ENCODE measurements at regions not wholly inside any gene's neighbourhood (a gene's known extent, or its start where the extent isn't known, plus 50 kb on each side); places are given as distances from the start of the nearest gene placed in this dataset.

DNA sequence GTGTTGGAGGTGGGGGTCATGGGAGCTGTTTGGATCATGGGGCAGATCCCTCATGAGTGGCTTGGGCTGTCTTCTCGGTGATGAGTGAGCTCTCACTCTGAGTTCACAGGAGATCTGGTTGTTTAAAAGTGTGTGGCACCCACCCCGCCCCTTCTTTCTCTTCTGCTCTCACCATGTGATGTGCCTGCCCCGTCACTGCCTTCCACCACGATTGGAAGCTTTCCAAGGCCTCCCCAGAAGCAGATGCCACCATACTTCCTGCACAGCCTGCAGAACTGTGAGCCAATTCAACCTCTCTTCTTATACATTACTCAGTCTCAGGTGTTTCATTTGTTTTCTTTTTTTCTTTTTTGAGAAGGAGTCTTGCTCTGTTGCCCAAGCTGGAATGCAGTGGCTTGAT, 170.0 kb downstream of the PTPN20 start:
- no peak for TF ChIP-seq CTCF (conservative IDR thresholded peaks at IDR 0.05; ENCODE audit: low read depth, low read length)
- TF ChIP-seq EZH2phosphoT487 (IDR thresholded peaks at IDR 0.05; ENCODE audit: borderline replicate concordance, low read length), result no peak
- no peak for TF ChIP-seq EZH2 (IDR thresholded peaks at IDR 0.05; ENCODE audit: low read length, unreplicated experiment)
